PC-9 (cell line): ENCODE measurements at regions not wholly inside any gene's neighbourhood (a gene's known extent, or its start where the extent isn't known, plus 50 kb on each side); places are given as distances from the start of the nearest gene placed in this dataset.

ENCODE experiments used
- BruUV-seq: library from RNA; stranded (reverse); fragments of 400-500 nt; replicated peaks from 2 replicates; lab custom pipeline; 2021; lab: Mats Ljungman, UMichigan
- CTCF ChIA-PET: fragments of 300-600 bp; sonication (Branson Sonifier 250); formaldehyde crosslinking; loops from one replicate; lab custom pipeline; 2022; ENCODE audit warnings: antibody characterized with exemption; lab: Charles Lee
- POLR2A ChIA-PET: fragments of 300-600 bp; sonication (Branson Sonifier 250); formaldehyde crosslinking; loops from one replicate; lab custom pipeline; 2022; ENCODE audit warnings: antibody characterized with exemption; ENCODE audit not compliant: unreplicated experiment; lab: Charles Lee
- DNase-seq, 2 experiments: peaks; one replicate each; pipeline versions ENCODE4 v3.0.0 to v3.0.0-alpha.2; 2015 to 2022; ENCODE audit warnings: mixed read lengths in 1 of 2
- H2AFZ ChIP-seq: fragments of 200-600 bp; sonication (generic); 2 replicates; pipeline ENCODE4 v1.8.1; 2017; ENCODE audit warnings: antibody characterized with exemption
- H3F3A ChIP-seq: fragments of 200-600 bp; sonication (generic); 2 replicates; pipeline ENCODE4 v1.8.1; 2017; ENCODE audit warnings: antibody characterized with exemption, mild to moderate bottlenecking, low read depth; ENCODE audit not compliant: insufficient read depth
- H3K27ac ChIP-seq: fragments of 200-600 bp; sonication (generic); 2 replicates; pipeline ENCODE4 v1.6.1; 2016; ENCODE audit warnings: mixed run types
- H3K27me3 ChIP-seq: fragments of 200-600 bp; sonication (generic); 2 replicates; pipeline ENCODE4 v1.6.1; 2016; ENCODE audit warnings: low read depth, mixed run types; ENCODE audit not compliant: insufficient read depth
- H3K36me3 ChIP-seq: fragments of 200-600 bp; sonication (generic); 2 replicates; pipeline ENCODE4 v1.6.1; 2016; ENCODE audit warnings: low read depth, mixed run types
- H3K4me1 ChIP-seq: fragments of 200-600 bp; sonication (generic); replicated peaks from 2 replicates; pipeline ENCODE4 v1.6.1; 2016; ENCODE audit warnings: mixed run types; ENCODE audit not compliant: insufficient read depth
- H3K4me2 ChIP-seq: fragments of 200-600 bp; sonication (generic); 2 replicates; pipeline ENCODE4 v1.6.1; 2017; ENCODE audit warnings: mixed run types
- H3K4me3 ChIP-seq: fragments of 200-600 bp; sonication (generic); 2 replicates; pipeline ENCODE4 v1.6.1; 2016; ENCODE audit warnings: mixed run types
- H3K79me2 ChIP-seq: fragments of 200-600 bp; sonication (generic); 2 replicates; pipeline ENCODE4 v1.6.1; 2017; ENCODE audit warnings: low read depth, mixed run types
- H3K9me2 ChIP-seq: fragments of 200-600 bp; sonication (generic); 2 replicates; pipeline ENCODE4 v1.8.1; 2017; ENCODE audit warnings: mild to moderate bottlenecking; ENCODE audit not compliant: insufficient read depth
- H3K9me3 ChIP-seq: fragments of 200-600 bp; sonication (generic); 2 replicates; pipeline ENCODE4 v1.8.1; 2016; ENCODE audit warnings: low read depth; ENCODE audit not compliant: insufficient read depth
- H4K20me1 ChIP-seq: fragments of 200-600 bp; sonication (generic); 2 replicates; pipeline ENCODE4 v1.8.1; 2017; ENCODE audit not compliant: insufficient read depth
- CTCF ChIP-seq: fragments of 200-600 bp; sonication (generic); conservative IDR thresholded peaks from 2 replicates; pipeline ENCODE4 v1.6.1; 2017; ENCODE audit warnings: mixed run types, antibody characterized with exemption, mild to moderate bottlenecking, moderate library complexity
- EZH2 ChIP-seq: fragments of 200-600 bp; sonication (generic); IDR thresholded peaks from 2 replicates; pipeline ENCODE4 v1.8.0; 2017; ENCODE audit warnings: antibody characterized with exemption, low read depth
- intact Hi-C: fragments of 100-400 bp; cut with micrococcal nuclease; formaldehyde crosslinking; loops from one replicate; pipeline ENCODE4 v1.10.0; 2022; ENCODE audit not compliant: unreplicated experiment

GRCh38 chr12:64560396-64561301 is 49.6 kb upstream of the RASSF3 start:
- ChIA-PET CTCF (interaction anchor here (1.0 to 1.3 kb wide), 2 partner anchors 11 to 137 kb away, joined by 3 to 4 read pairs; no protein-coding TSS in a partner anchor), POLR2A (interaction anchor here (0.6 kb wide), 1 partner anchor 26 kb away, joined by 24 read pairs; no protein-coding TSS in a partner anchor)
- TF ChIP-seq CTCF, result no peak
- no peak for TF ChIP-seq EZH2
- Histone ChIP-seq H3K9me2 (no peaks in the 10 kb centered on the region), H3K4me2 (peak overlapping the region; percentile 54), H3K4me3 (no peak overlapping the region), H3K27ac (no peak overlapping the region), H3K9me3 (no peaks in the 10 kb centered on the region), H2AFZ (no peak overlapping the region), H3K79me2 (no peaks in the 10 kb centered on the region), H3K27me3 (no peaks in the 10 kb centered on the region), H3K36me3 (no peaks in the 10 kb centered on the region), H3F3A (peaks cover 6% of the 10 kb centered on the region), H4K20me1 (no peaks in the 10 kb centered on the region), H3K4me1 (peaks cover 19% of the 10 kb centered on the region)
- DNase-seq, result peak; percentile 44 to 73
- intact Hi-C loops, result no loop called here
- BruUV-seq, result no TSS peak
